ENCODE measurements at regions not wholly inside any gene's neighbourhood (a gene's known extent, or its start where the extent isn't known, plus 50 kb on each side); places are given as distances from the start of the nearest gene placed in this dataset.

DNA sequence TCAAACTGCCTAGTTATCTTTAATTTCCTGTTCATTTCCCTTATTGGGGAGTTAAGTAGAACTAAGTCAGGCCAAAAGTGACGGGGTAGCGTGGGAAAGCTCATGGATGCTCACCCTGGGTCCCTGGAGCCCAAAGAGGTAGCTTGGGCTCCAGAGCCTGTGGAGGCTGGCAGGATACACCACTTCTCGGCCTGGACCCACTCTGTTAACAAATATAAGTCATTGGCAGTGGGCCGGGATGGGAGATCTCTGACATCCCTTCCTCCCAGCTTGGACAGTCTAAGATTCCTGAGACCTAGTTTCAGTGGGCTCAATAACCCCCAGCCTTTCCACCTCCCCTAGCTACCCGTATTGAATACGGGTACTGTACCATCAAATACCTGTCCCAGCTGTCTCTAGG is 106.1 kb downstream of the EFNB1 start:
- TF ChIP-seq POLR2AphosphoS5 (IDR thresholded peaks at IDR 0.05; ENCODE audit: low read depth, low read length) (no peak), TAF1 (IDR thresholded peaks at IDR 0.05; ENCODE audit: borderline replicate concordance, low read depth, low read length) (no peak), ELF1 (IDR thresholded peaks at IDR 0.05) (no peak), GATA2 (CRISPR knock-in tag; IDR thresholded peaks at IDR 0.05) (no peak), NFIC (IDR thresholded peaks at IDR 0.05; ENCODE audit: borderline replicate concordance) (no peak), EP300 (IDR thresholded peaks at IDR 0.05; ENCODE audit: borderline replicate concordance in 1 of 2, low read depth in 1 of 2, low read length in 1 of 2) (no peak), TCF12 (IDR thresholded peaks at IDR 0.05) (no peak), JUND (IDR thresholded peaks at IDR 0.05) (no peak)
- TF ChIP-seq, protein P1, sequence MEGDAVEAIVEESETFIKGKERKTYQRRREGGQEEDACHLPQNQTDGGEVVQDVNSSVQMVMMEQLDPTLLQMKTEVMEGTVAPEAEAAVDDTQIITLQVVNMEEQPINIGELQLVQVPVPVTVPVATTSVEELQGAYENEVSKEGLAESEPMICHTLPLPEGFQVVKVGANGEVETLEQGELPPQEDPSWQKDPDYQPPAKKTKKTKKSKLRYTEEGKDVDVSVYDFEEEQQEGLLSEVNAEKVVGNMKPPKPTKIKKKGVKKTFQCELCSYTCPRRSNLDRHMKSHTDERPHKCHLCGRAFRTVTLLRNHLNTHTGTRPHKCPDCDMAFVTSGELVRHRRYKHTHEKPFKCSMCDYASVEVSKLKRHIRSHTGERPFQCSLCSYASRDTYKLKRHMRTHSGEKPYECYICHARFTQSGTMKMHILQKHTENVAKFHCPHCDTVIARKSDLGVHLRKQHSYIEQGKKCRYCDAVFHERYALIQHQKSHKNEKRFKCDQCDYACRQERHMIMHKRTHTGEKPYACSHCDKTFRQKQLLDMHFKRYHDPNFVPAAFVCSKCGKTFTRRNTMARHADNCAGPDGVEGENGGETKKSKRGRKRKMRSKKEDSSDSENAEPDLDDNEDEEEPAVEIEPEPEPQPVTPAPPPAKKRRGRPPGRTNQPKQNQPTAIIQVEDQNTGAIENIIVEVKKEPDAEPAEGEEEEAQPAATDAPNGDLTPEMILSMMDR (IDR thresholded peaks at IDR 0.05), result no peak
- TF ChIP-seq, protein P2, sequence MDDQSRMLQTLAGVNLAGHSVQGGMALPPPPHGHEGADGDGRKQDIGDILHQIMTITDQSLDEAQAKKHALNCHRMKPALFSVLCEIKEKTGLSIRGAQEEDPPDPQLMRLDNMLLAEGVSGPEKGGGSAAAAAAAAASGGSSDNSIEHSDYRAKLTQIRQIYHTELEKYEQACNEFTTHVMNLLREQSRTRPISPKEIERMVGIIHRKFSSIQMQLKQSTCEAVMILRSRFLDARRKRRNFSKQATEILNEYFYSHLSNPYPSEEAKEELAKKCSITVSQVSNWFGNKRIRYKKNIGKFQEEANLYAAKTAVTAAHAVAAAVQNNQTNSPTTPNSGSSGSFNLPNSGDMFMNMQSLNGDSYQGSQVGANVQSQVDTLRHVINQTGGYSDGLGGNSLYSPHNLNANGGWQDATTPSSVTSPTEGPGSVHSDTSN (IDR thresholded peaks at IDR 0.05), result no peak

Measured in SK-N-SH (cell line).